MCF 10A (cell line): ENCODE measurements at regions not wholly inside any gene's neighbourhood (a gene's known extent, or its start where the extent isn't known, plus 50 kb on each side); places are given as distances from the start of the nearest gene placed in this dataset.

Experiments
- BruUV-seq: library from RNA; stranded (reverse); fragments of 400-500 nt; replicated peaks from 2 replicates; lab custom pipeline; 2021; lab: Mats Ljungman, UMichigan
- CTCF ChIA-PET: fragments of 300-600 bp; sonication (Branson Sonifier 250); formaldehyde crosslinking; extraction: SDS; loops from one replicate; lab custom pipeline; 2021; ENCODE audit warnings: antibody characterized with exemption, inconsistent platforms; lab: Yijun Ruan, JAX
- POLR2A ChIA-PET: fragments of 300-600, 350-650 bp; sonication (Branson Sonifier 250); formaldehyde crosslinking; extraction: SDS; loops from one replicate; lab custom pipeline; 2020; ENCODE audit warnings: antibody characterized with exemption, inconsistent platforms; lab: Yijun Ruan, JAX
- DNase-seq: peaks from one replicate; pipeline ENCODE4 v3.0.0-alpha.2; 2018; ENCODE audit not compliant: unreplicated experiment
- H3K27ac Mint-ChIP-seq: one replicate; pipeline ENCODE4 v1.8.0; 2022; ENCODE audit warnings: mild to moderate bottlenecking, low read depth, mixed read lengths; ENCODE audit not compliant: unreplicated experiment
- H3K27me3 Mint-ChIP-seq: one replicate; pipeline ENCODE4 v1.8.0; 2022; ENCODE audit warnings: mixed read lengths; ENCODE audit not compliant: insufficient read depth, unreplicated experiment
- H3K36me3 Mint-ChIP-seq: one replicate; pipeline ENCODE4 v1.8.0; 2022; ENCODE audit warnings: mild to moderate bottlenecking, moderate library complexity, mixed read lengths; ENCODE audit not compliant: insufficient read depth, unreplicated experiment
- H3K4me1 Mint-ChIP-seq: one replicate; pipeline ENCODE4 v1.8.0; 2022; ENCODE audit warnings: mixed read lengths; ENCODE audit not compliant: insufficient read depth, unreplicated experiment
- H3K4me3 Mint-ChIP-seq: one replicate; pipeline ENCODE4 v1.8.0; 2022; ENCODE audit warnings: mild to moderate bottlenecking, moderate library complexity, mixed read lengths; ENCODE audit not compliant: unreplicated experiment
- H3K9me3 Mint-ChIP-seq: one replicate; pipeline ENCODE4 v1.8.0; 2022; ENCODE audit warnings: mixed read lengths; ENCODE audit not compliant: unreplicated experiment
- CTCF ChIP-seq: fragments of 200-600 bp; IDR thresholded peaks from one replicate; pipeline ENCODE4 v1.8.0; 2022; ENCODE audit warnings: antibody characterized with exemption, mild to moderate bottlenecking; ENCODE audit not compliant: unreplicated experiment
- intact Hi-C: fragments of 100-400 bp; cut with micrococcal nuclease; formaldehyde crosslinking; loops from 2 replicates; pipeline ENCODE4 v1.14.1; 2022

- H3K27ac Mint-ChIP-seq = no peak overlapping the region
- no peaks in the 10 kb centered on the region for H3K9me3 Mint-ChIP-seq
- CTCF ChIA-PET = interaction anchor here (1.1 to 1.2 kb wide), 2 partner anchors 46 to 113 kb away, joined by 3 read pairs; no protein-coding TSS in a partner anchor
- H3K4me3 Mint-ChIP-seq = no peak overlapping the region
- H3K36me3 Mint-ChIP-seq = no peaks in the 10 kb centered on the region
- intact Hi-C loops = no loop called here
- no peak for TF ChIP-seq CTCF
- DNase-seq = no peak
- no peaks in the 10 kb centered on the region for H3K27me3 Mint-ChIP-seq
- POLR2A ChIA-PET = no interaction called here
- H3K4me1 Mint-ChIP-seq = no peaks in the 10 kb centered on the region
- no TSS peak for BruUV-seq
These were observed 171.9 kb downstream of the OTUD1 start for GRCh38 chr10:23610626-23611307.

- Mint-ChIP-seq H3K27ac (no peak overlapping the region), H3K27me3 (no peaks in the 10 kb centered on the region), H3K9me3 (no peaks in the 10 kb centered on the region), H3K36me3 (no peaks in the 10 kb centered on the region), H3K4me3 (no peak overlapping the region), H3K4me1 (no peaks in the 10 kb centered on the region)
- intact Hi-C loops = no loop called here
- ChIA-PET POLR2A (no interaction called here), CTCF (interaction anchor here (1.1 to 1.2 kb wide), 2 partner anchors 46 to 112 kb away, joined by 3 read pairs; no protein-coding TSS in a partner anchor)
- no TSS peak for BruUV-seq
- TF ChIP-seq CTCF = no peak
- DNase-seq = no peak
These were observed 172.6 kb downstream of the OTUD1 start for GRCh38 chr10:23611308-23612029.

GRCh38 chr10:23613900-23614299 lies 175.0 kb downstream of the OTUD1 start:
- peaks cover 5% of the 10 kb centered on the region for H3K27me3 Mint-ChIP-seq
- POLR2A ChIA-PET = no interaction called here
- BruUV-seq = no TSS peak
- no peak overlapping the region for H3K27ac Mint-ChIP-seq
- no peak overlapping the region for H3K4me3 Mint-ChIP-seq
- no peak for DNase-seq
- H3K9me3 Mint-ChIP-seq = no peaks in the 10 kb centered on the region
- no peak for TF ChIP-seq CTCF
- intact Hi-C loops = no loop called here
- CTCF ChIA-PET = no interaction called here
- no peaks in the 10 kb centered on the region for H3K4me1 Mint-ChIP-seq
- no peaks in the 10 kb centered on the region for H3K36me3 Mint-ChIP-seq

GRCh38 chr10:23614483-23614882 lies 175.6 kb downstream of the OTUD1 start:
- H3K27me3 Mint-ChIP-seq = peaks cover 11% of the 10 kb centered on the region
- ChIA-PET CTCF (interaction anchor here (0.7 kb wide), 1 partner anchor 9 kb away, joined by 3 read pairs; no protein-coding TSS in a partner anchor), POLR2A (no interaction called here)
- no peak overlapping the region for H3K27ac Mint-ChIP-seq
- no peak for TF ChIP-seq CTCF
- H3K9me3 Mint-ChIP-seq = no peaks in the 10 kb centered on the region
- BruUV-seq = no TSS peak
- H3K4me1 Mint-ChIP-seq = no peaks in the 10 kb centered on the region
- intact Hi-C loops = no loop called here
- H3K4me3 Mint-ChIP-seq = no peak overlapping the region
- H3K36me3 Mint-ChIP-seq = no peaks in the 10 kb centered on the region
- DNase-seq = no peak
